ENCODE measurements at regions not wholly inside any gene's neighbourhood (a gene's known extent, or its start where the extent isn't known, plus 50 kb on each side); places are given as distances from the start of the nearest gene placed in this dataset.

GRCh38 chr9:26368241-26368640 is 524.4 kb downstream of the CAAP1 start:
- TF ChIP-seq, protein P1, sequence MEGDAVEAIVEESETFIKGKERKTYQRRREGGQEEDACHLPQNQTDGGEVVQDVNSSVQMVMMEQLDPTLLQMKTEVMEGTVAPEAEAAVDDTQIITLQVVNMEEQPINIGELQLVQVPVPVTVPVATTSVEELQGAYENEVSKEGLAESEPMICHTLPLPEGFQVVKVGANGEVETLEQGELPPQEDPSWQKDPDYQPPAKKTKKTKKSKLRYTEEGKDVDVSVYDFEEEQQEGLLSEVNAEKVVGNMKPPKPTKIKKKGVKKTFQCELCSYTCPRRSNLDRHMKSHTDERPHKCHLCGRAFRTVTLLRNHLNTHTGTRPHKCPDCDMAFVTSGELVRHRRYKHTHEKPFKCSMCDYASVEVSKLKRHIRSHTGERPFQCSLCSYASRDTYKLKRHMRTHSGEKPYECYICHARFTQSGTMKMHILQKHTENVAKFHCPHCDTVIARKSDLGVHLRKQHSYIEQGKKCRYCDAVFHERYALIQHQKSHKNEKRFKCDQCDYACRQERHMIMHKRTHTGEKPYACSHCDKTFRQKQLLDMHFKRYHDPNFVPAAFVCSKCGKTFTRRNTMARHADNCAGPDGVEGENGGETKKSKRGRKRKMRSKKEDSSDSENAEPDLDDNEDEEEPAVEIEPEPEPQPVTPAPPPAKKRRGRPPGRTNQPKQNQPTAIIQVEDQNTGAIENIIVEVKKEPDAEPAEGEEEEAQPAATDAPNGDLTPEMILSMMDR (IDR thresholded peaks at IDR 0.05; ENCODE audit: low read depth, low read length): no peak
- no peak for DNase-seq (ENCODE audit: low read depth, low spot score)
- H3K4me3 ChIP-seq (ENCODE audit: low read depth, low read length): no peak overlapping the region
- in situ Hi-C loops (cut with HindIII; ENCODE audit: low sequenced_read_pairs): no loop called here

- in situ Hi-C loops (cut with HindIII; ENCODE audit: low sequenced_read_pairs): no loop called here
- no peak for DNase-seq (ENCODE audit: low read depth, low spot score)
- H3K4me3 ChIP-seq (ENCODE audit: low read depth, low read length): no peak overlapping the region
- TF ChIP-seq, protein P1 (IDR thresholded peaks at IDR 0.05; ENCODE audit: low read depth, low read length): no peak
These were observed 531.6 kb downstream of the CAAP1 start for GRCh38 chr9:26361010-26361409.

- no peak for DNase-seq (ENCODE audit: low read depth, low spot score)
- TF ChIP-seq, protein P1 (IDR thresholded peaks at IDR 0.05; ENCODE audit: low read depth, low read length): no peak
- in situ Hi-C loops (cut with HindIII; ENCODE audit: low sequenced_read_pairs): no loop called here
These were observed 533.8 kb downstream of the CAAP1 start for GRCh38 chr9:26358836-26359235.

GRCh38 chr9:26357803-26358344 is 534.7 kb downstream of the CAAP1 start:
- in situ Hi-C loops (cut with HindIII; ENCODE audit: low sequenced_read_pairs): no loop called here
- TF ChIP-seq, protein P1 (IDR thresholded peaks at IDR 0.05; ENCODE audit: low read depth, low read length): no peak
- DNase-seq (ENCODE audit: low read depth, low spot score): no peak
- H3K4me3 ChIP-seq (ENCODE audit: low read depth, low read length): no peak overlapping the region

More at GRCh38 chr9:26358836-26359235, 533.8 kb downstream of the CAAP1 start:
- H3K4me3 ChIP-seq (ENCODE audit: low read depth, low read length): no peak overlapping the region

DNA sequence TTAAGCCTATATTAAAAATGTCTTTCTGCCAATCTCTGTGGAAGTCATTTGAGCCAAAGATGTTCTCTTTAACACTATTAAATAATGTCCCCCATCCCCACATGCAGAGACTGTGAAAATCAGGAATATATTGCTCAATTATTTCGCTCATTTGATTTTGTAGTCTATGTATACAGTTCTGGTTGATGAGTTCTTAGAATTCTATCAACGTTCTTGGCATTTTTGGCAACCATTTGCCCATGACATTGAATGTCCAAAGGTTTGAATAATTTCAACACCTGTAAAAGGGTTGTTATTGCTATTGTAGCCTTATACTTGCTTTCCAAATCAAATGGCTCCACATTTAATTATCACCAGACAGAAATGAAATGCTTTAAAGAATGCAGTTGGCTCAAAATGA is 536.1 kb downstream of the CAAP1 start:
- TF ChIP-seq, protein P1 (IDR thresholded peaks at IDR 0.05; ENCODE audit: low read depth, low read length): no peak
- in situ Hi-C loops (cut with HindIII; ENCODE audit: low sequenced_read_pairs): no loop called here
- DNase-seq (ENCODE audit: low read depth, low spot score): no peak
- H3K4me3 ChIP-seq (ENCODE audit: low read depth, low read length): no peak overlapping the region

GRCh38 chr9:26346942-26347477 is 545.6 kb downstream of the CAAP1 start:
- no peak overlapping the region for H3K4me3 ChIP-seq (ENCODE audit: low read depth, low read length)
- DNase-seq (ENCODE audit: low read depth, low spot score): no peak
- TF ChIP-seq, protein P1 (IDR thresholded peaks at IDR 0.05; ENCODE audit: low read depth, low read length): no peak
- in situ Hi-C loops (cut with HindIII; ENCODE audit: low sequenced_read_pairs): no loop called here
